ENCODE measurements at regions not wholly inside any gene's neighbourhood (a gene's known extent, or its start where the extent isn't known, plus 50 kb on each side); places are given as distances from the start of the nearest gene placed in this dataset.
"Not testable (repeated sequence)": the region's sequence is repeated elsewhere in the genome, so short reads cannot be mapped to it uniquely, and the experiment has no call there.

DNA sequence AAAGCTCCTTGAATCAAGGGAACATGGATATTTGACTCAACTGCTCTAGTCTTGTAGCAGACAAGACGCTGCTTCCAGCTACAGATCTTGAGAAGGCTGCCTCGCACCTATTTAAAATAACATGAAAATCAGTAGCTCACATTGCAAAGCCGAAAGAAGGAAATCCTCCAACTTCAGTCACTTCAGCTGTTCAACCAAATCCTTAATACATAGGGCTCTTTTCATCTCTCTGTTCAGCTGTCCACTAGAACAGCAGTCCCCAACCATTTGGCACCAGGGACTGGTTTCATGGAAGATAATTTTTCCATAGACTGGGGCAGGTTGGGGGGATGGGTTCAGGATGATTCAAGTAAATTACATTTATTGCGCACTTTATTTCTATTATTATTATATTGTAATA is 1116.0 kb upstream of the TMEM132C start:
- H3K4me3 ChIP-seq (ENCODE audit: low read depth, low read length), result no peak overlapping the region
- TF ChIP-seq, protein P1, sequence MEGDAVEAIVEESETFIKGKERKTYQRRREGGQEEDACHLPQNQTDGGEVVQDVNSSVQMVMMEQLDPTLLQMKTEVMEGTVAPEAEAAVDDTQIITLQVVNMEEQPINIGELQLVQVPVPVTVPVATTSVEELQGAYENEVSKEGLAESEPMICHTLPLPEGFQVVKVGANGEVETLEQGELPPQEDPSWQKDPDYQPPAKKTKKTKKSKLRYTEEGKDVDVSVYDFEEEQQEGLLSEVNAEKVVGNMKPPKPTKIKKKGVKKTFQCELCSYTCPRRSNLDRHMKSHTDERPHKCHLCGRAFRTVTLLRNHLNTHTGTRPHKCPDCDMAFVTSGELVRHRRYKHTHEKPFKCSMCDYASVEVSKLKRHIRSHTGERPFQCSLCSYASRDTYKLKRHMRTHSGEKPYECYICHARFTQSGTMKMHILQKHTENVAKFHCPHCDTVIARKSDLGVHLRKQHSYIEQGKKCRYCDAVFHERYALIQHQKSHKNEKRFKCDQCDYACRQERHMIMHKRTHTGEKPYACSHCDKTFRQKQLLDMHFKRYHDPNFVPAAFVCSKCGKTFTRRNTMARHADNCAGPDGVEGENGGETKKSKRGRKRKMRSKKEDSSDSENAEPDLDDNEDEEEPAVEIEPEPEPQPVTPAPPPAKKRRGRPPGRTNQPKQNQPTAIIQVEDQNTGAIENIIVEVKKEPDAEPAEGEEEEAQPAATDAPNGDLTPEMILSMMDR (IDR thresholded peaks at IDR 0.05; ENCODE audit: borderline replicate concordance, insufficient read depth, low read depth, low read length), result no peak

DNA sequence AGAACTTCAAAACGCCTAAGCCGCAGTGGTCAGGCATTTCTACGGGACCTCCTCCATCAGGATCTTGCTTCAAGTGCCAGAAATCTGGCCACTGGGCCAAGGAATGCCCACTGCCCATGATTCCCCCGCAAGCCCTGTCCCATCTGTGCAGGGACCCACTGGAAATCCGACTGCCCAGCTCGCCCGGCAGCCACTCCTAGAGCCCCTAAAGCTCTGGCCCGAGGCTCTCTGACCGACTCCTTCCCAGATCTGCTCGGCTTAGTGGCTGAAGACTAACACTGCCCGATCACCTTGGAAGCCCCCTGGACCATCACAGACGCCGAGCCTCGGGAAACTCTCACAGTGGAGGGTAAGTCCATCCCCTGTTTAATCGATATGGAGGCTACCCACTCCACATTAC is 1113.0 kb upstream of the TMEM132C start:
- H3K4me3 ChIP-seq (ENCODE audit: low read depth, low read length), result no peak overlapping the region
- TF ChIP-seq, protein P1 (IDR thresholded peaks at IDR 0.05; ENCODE audit: borderline replicate concordance, insufficient read depth, low read depth, low read length), result no peak

DNA sequence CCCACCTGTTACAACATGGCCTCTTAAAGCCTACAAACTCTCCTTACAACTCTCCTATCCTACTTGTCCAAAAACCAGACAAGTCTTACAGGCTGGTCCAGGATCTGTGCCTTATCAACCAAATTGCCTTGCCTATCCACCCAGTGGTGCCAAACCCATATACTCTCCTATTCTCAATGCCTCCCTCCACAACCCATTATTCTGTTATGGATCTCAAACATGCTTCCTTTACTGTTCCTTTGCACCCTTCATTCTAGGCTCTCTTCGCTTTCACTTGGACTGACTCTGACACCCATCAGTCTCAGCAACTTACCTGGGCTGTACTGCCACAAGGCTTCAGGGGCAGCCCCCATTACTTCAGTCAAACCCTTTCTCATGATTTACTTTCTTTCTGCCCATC is 1112.1 kb upstream of the TMEM132C start:
- not testable (repeated sequence) for H3K4me3 ChIP-seq (ENCODE audit: low read depth, low read length)

DNA sequence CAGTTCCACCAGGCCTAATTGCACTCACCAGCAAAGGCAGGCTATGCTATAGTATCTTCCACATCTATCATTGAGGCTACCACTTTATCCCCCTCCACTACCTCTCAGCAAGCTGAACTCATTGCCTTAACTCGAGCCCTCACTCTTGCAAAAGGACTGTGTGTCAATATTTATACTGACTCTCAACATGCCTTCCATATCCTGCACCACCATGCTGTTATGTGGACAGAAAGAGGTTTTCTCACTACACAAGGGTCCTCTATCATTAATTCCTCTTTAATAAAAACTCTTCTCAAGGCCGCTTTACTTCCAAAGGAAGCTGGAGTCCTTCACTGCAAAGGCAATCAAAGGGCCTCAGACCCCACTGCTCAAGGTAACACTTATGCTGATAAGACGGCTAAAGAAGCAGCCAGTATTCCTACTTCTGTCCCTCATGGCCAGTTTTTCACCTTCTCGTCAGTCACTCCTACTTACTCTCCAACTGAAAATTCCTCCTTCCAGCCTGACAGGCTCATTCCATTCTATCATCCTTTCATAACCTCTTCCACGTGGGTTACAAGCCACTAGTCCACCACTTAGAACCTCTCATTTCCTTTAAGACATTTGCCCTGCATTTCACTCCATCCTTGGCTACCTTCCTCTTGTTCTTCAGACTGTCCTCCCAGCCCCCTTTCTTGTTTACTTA is 1110.9 kb upstream of the TMEM132C start:
- not testable (repeated sequence) for H3K4me3 ChIP-seq (ENCODE audit: low read depth, low read length)

DNA sequence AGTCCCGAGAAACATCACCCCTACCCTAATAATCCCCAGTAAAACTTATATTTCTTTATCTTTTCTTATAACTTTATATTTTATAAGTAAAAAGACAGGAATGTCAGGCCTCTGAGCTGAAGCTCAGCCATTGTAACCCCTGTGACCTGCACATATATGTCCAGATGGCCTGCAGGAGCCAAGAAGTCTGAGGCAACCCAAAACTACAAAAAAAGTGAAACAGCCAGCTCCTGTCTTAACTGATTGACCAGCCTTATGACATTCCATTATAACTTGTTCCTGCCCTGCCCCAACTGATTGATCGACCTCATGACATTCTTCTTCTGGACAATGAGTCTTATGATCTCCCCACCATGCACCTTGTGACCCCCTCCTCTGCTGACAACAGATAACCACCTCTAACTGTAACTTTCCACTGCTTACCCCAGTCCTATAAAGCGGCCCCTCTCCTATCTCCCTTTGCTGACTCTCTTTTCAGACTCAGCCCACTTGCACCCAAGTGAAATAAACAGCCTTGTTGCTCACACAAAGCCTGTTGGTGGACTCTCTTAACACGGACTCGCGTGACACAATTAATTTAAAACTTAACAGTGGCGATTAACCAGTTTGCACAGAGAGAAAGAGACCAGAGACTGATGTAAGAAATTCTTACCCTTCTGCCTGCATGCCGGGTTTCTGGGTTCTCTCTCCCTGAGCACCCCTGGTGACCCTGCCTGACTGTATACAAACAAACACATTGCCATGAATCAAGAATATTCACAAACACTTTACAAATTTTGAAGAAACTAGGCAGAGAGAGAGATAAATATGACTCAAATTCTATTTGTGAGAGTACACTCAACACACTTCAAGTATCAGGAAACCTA is 1109.2 kb upstream of the TMEM132C start:
- H3K4me3 ChIP-seq (ENCODE audit: low read depth, low read length), result not testable (repeated sequence)

DNA sequence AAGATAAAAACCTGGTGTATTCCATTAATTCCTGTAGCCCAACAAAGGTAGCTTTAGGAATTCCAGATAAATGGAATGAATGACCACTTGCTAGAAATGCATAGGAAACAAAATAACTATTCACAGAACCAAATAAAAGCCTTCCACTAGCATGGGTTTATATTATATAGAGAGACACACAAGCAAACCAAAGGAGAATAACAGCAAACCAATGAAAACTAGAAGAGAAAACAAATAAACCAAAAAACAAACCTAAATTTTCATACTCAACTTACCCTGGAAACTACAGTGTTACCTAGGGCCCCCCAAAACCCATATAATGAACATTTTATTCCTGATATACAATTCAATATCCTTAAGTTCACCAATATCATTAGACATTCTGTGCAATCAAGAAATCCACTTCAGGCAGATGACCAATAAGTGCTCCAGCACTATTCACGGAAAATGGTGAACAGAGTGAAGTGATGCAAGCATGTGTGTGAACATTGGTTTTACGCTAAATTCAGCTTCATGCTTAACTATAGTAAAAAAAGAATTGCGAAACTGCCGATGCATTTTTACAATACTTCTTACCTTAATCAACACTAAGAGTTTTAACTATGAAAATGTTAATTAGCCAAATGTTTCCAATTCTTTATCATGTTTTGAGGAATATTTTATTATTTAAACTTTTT is 1108.4 kb upstream of the TMEM132C start:
- TF ChIP-seq, protein P1 (IDR thresholded peaks at IDR 0.05; ENCODE audit: borderline replicate concordance, insufficient read depth, low read depth, low read length), result no peak
- no peak overlapping the region for H3K4me3 ChIP-seq (ENCODE audit: low read depth, low read length)

DNA sequence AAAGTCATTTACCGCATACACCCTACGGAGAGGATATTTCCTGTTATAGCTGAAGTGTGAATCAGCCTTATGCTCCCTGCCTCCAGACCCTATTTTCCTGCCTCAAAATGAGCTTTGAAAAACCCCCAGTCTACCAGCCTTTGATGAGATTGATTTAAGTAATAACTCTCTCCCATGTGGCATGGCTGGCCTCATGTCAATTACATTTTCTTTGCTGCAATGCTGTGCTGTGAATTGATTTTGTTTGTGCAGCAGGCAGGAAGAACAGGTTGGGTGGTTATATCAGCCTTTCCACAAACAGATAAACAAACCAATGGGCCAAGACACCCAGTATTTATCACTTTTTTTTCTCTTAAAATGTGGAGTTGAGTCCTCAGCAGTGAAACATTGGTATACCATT is 1105.5 kb upstream of the TMEM132C start:
- TF ChIP-seq, protein P1 (IDR thresholded peaks at IDR 0.05; ENCODE audit: borderline replicate concordance, insufficient read depth, low read depth, low read length), result no peak
- no peak overlapping the region for H3K4me3 ChIP-seq (ENCODE audit: low read depth, low read length)

DNA sequence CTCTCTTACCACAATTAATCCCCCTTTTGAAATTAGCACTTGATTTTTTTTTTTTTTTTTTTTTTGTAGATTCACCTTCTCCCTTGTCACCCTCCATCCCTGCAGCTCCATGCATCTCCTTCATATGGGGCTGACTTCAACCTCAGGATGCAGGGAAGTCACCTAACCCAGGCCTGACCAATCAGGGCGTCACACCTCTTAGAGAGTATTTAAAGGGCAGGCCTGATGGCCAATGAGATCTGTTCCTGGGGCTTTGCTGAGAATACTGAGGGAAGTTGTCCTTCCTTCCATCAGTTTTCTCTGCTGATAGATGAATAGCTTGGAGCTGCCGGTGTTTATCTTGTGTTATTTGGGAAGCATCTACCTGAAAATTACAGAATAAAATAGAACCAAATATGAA is 1104.7 kb upstream of the TMEM132C start:
- TF ChIP-seq, protein P1 (IDR thresholded peaks at IDR 0.05; ENCODE audit: borderline replicate concordance, insufficient read depth, low read depth, low read length), result no peak
- H3K4me3 ChIP-seq (ENCODE audit: low read depth, low read length), result no peak overlapping the region

Measured in GM12875 (cell line).